ENCODE measurements at regions not wholly inside any gene's neighbourhood (a gene's known extent, or its start where the extent isn't known, plus 50 kb on each side); places are given as distances from the start of the nearest gene placed in this dataset.
"Not testable (repeated sequence)": the region's sequence is repeated elsewhere in the genome, so short reads cannot be mapped to it uniquely, and the experiment has no call there.

- no peak overlapping the region for H3K4me3 ChIP-seq (ENCODE audit: low read depth, low read length)
- peaks cover 5% of the 10 kb centered on the region for H3K9me3 ChIP-seq (ENCODE audit: severe bottlenecking)
- no peaks in the 10 kb centered on the region for H3K27me3 ChIP-seq (ENCODE audit: insufficient read depth, low read depth, severe bottlenecking)
- TF ChIP-seq, protein P1, sequence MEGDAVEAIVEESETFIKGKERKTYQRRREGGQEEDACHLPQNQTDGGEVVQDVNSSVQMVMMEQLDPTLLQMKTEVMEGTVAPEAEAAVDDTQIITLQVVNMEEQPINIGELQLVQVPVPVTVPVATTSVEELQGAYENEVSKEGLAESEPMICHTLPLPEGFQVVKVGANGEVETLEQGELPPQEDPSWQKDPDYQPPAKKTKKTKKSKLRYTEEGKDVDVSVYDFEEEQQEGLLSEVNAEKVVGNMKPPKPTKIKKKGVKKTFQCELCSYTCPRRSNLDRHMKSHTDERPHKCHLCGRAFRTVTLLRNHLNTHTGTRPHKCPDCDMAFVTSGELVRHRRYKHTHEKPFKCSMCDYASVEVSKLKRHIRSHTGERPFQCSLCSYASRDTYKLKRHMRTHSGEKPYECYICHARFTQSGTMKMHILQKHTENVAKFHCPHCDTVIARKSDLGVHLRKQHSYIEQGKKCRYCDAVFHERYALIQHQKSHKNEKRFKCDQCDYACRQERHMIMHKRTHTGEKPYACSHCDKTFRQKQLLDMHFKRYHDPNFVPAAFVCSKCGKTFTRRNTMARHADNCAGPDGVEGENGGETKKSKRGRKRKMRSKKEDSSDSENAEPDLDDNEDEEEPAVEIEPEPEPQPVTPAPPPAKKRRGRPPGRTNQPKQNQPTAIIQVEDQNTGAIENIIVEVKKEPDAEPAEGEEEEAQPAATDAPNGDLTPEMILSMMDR (IDR thresholded peaks at IDR 0.05; ENCODE audit: low read depth, low read length), result no peak
- H3K27ac ChIP-seq, result no peak overlapping the region
- H3K36me3 ChIP-seq, result no peaks in the 10 kb centered on the region
- no peak for DNase-seq
Measured at GRCh38 chr4:78704981-78705683, 71.0 kb upstream of the BMP2K start.

GRCh38 chr4:78706302-78706701 lies 69.8 kb upstream of the BMP2K start:
- Histone ChIP-seq H3K4me3 (ENCODE audit: low read depth, low read length) (no peak overlapping the region), H3K27ac (no peak overlapping the region), H3K36me3 (no peaks in the 10 kb centered on the region), H3K9me3 (ENCODE audit: severe bottlenecking) (peaks cover 5% of the 10 kb centered on the region), H3K27me3 (ENCODE audit: insufficient read depth, low read depth, severe bottlenecking) (no peaks in the 10 kb centered on the region)
- TF ChIP-seq, protein P1 (IDR thresholded peaks at IDR 0.05; ENCODE audit: low read depth, low read length), result no peak
- DNase-seq, result no peak

DNA sequence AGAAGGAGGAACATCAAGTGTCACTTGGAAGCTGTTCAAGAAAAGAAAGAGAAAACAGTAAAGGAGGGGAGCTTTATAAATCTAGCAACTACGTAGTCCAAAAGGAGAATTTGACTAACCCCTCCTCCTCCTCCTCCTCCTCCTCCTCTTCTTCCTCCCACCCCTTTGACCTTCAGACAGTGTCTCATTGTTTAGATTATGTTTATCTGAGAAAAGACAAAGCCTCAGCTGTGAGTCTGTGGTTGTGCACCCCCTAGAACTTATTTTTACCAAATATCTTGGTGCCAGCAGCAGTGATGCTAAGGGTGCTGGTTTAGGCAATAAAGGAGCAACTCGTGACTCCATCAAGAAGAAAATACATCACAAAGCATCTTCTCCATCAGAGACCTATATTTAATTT lies 68.9 kb upstream of the BMP2K start:
- TF ChIP-seq, protein P1 (IDR thresholded peaks at IDR 0.05; ENCODE audit: low read depth, low read length), result no peak
- no peaks in the 10 kb centered on the region for H3K27me3 ChIP-seq (ENCODE audit: insufficient read depth, low read depth, severe bottlenecking)
- peaks cover 5% of the 10 kb centered on the region for H3K9me3 ChIP-seq (ENCODE audit: severe bottlenecking)
- DNase-seq, result no peak
- no peaks in the 10 kb centered on the region for H3K36me3 ChIP-seq
- no peak overlapping the region for H3K27ac ChIP-seq
- H3K4me3 ChIP-seq (ENCODE audit: low read depth, low read length), result no peak overlapping the region

DNA sequence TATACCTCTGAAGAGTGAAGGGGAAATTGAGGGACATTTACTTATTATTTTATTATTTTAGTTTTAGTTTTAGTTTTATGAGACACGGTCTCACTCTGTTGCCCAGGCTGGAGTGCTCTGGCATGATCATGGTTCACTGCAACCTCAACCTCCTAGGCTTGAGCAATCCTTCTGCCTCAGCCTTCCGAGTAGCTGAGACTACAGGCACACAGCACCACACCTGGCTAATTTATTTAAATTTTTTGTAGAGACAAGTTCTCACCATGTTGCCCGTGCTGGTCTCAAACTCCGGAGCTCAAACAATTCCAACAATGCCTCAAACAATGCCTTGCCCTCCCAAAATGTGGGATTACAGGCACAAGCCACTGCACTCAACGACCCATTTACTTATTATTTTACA lies 68.4 kb upstream of the BMP2K start:
- TF ChIP-seq, protein P1 (IDR thresholded peaks at IDR 0.05; ENCODE audit: low read depth, low read length), result no peak
- Histone ChIP-seq H3K36me3 (no peaks in the 10 kb centered on the region), H3K9me3 (ENCODE audit: severe bottlenecking) (peaks cover 4% of the 10 kb centered on the region), H3K4me3 (ENCODE audit: low read depth, low read length) (no peak overlapping the region), H3K27me3 (ENCODE audit: insufficient read depth, low read depth, severe bottlenecking) (no peaks in the 10 kb centered on the region), H3K27ac (no peak overlapping the region)
- no peak for DNase-seq

DNA sequence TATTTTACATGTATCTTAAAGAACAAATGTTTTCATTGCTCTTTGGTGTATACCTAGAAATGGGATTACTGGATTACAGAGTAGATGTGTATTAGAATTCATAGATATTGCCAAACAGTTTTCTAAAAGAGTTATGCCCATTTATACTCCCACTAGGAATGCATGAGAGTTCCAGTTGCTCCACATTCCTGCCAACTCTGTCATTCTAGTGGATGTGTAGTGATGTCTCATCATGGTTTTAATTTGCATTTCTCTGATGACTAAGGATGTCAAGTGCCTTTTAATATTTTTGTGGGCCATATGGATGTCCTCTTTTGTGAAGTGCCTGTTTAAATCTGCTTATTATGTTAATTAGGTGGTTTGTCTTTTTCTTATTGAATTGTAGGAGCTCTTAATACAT lies 65.6 kb upstream of the BMP2K start:
- DNase-seq, result no peak
- H3K36me3 ChIP-seq, result no peaks in the 10 kb centered on the region
- H3K27ac ChIP-seq, result no peak overlapping the region
- TF ChIP-seq, protein P1 (IDR thresholded peaks at IDR 0.05; ENCODE audit: low read depth, low read length), result no peak
- no peaks in the 10 kb centered on the region for H3K9me3 ChIP-seq (ENCODE audit: severe bottlenecking)
- no peak overlapping the region for H3K4me3 ChIP-seq (ENCODE audit: low read depth, low read length)
- no peaks in the 10 kb centered on the region for H3K27me3 ChIP-seq (ENCODE audit: insufficient read depth, low read depth, severe bottlenecking)

- H3K4me3 ChIP-seq (ENCODE audit: low read depth, low read length), result no peak overlapping the region
- no peaks in the 10 kb centered on the region for H3K27me3 ChIP-seq (ENCODE audit: insufficient read depth, low read depth, severe bottlenecking)
- H3K9me3 ChIP-seq (ENCODE audit: severe bottlenecking), result no peaks in the 10 kb centered on the region
- H3K36me3 ChIP-seq, result no peaks in the 10 kb centered on the region
- TF ChIP-seq, protein P1 (IDR thresholded peaks at IDR 0.05; ENCODE audit: low read depth, low read length), result no peak
- no peak for DNase-seq
- no peak overlapping the region for H3K27ac ChIP-seq
Measured at GRCh38 chr4:78711676-78712075, 64.5 kb upstream of the BMP2K start.

- not testable (repeated sequence) for H3K27ac ChIP-seq; H3K36me3 ChIP-seq; H3K9me3 ChIP-seq (ENCODE audit: severe bottlenecking); DNase-seq; H3K4me3 ChIP-seq (ENCODE audit: low read depth, low read length); H3K27me3 ChIP-seq (ENCODE audit: insufficient read depth, low read depth, severe bottlenecking)
Measured at GRCh38 chr4:78714598-78714997, 61.6 kb upstream of the BMP2K start.

DNA sequence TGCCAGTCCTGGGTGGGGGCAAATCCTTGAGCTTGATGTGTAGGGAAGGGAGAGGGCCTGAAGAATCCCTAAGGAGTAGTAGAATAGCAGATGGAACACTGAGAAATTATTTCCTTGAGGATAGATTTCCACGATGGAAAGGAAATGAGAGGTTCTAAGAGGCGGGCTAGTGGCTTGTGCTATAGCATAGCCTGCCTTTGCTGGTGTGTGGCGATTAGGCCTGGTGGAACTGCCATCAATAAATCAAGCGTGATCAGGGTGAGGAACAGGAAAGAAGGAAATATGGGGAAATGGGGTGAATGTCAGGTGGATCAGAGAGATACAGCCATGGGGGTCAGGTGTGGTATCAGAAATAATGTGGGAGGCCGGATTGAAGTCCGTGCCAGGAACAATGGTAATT lies 60.8 kb upstream of the BMP2K start:
- not testable (repeated sequence) for H3K4me3 ChIP-seq (ENCODE audit: low read depth, low read length); H3K27me3 ChIP-seq (ENCODE audit: insufficient read depth, low read depth, severe bottlenecking); DNase-seq; H3K9me3 ChIP-seq (ENCODE audit: severe bottlenecking); H3K36me3 ChIP-seq; H3K27ac ChIP-seq

DNA sequence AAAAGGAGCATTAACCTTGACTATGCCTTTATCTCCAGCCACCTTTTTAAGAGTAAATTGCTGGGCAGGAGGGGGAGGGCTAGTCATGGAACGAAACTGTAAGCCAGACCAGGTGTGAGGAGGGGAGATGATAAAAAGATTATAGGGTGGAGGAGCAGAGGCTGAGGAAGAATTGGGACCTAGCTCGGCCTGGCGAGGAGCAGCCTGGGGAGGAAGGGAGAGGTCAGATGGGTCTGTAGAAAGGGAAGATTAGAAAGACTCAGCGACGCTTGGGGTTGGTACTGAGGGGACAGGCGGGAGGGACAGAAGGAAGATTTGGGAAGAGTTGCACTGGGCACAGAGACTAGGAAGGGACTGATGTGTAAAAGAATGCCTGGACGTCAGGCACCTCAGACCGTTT lies 58.4 kb upstream of the BMP2K start:
- DNase-seq; H3K36me3 ChIP-seq; H3K9me3 ChIP-seq (ENCODE audit: severe bottlenecking); H3K27me3 ChIP-seq (ENCODE audit: insufficient read depth, low read depth, severe bottlenecking); H3K4me3 ChIP-seq (ENCODE audit: low read depth, low read length); H3K27ac ChIP-seq: not testable (repeated sequence)
